Activated CD4-positive, alpha-beta T cell treated with anti-CD3 and anti-CD28 coated beads for 48 hours (primary cell): ENCODE measurements at regions not wholly inside any gene's neighbourhood (a gene's known extent, or its start where the extent isn't known, plus 50 kb on each side); places are given as distances from the start of the nearest gene placed in this dataset.

ENCODE experiments used
- DNase-seq: peaks from one replicate; pipeline ENCODE4 v3.0.0-alpha.2; 2020

- no peak for DNase-seq
These were observed 71.0 kb upstream of the PPARA start for GRCh38 chr22:46079093-46079860.

- DNase-seq: no peak
These were observed 70.2 kb upstream of the PPARA start for GRCh38 chr22:46079861-46080821.

- DNase-seq: no peak
These were observed 69.1 kb upstream of the PPARA start for GRCh38 chr22:46081036-46081830.

GRCh38 chr22:46081831-46082210 lies 68.5 kb upstream of the PPARA start:
- DNase-seq: no peak

GRCh38 chr22:46082633-46083032 lies 67.7 kb upstream of the PPARA start:
- no peak for DNase-seq

- DNase-seq: no peak
These were observed 66.7 kb upstream of the PPARA start for GRCh38 chr22:46083383-46084350.

- no peak for DNase-seq
These were observed 66.0 kb upstream of the PPARA start for GRCh38 chr22:46084376-46084775.

GRCh38 chr22:46084943-46085827 lies 65.1 kb upstream of the PPARA start:
- no peak for DNase-seq

GRCh38 chr22:46085828-46086576 lies 64.3 kb upstream of the PPARA start:
- DNase-seq: no peak

- DNase-seq: no peak
These were observed 63.6 kb upstream of the PPARA start for GRCh38 chr22:46086577-46087335.

GRCh38 chr22:46087336-46087690 lies 63.0 kb upstream of the PPARA start:
- DNase-seq: no peak

GRCh38 chr22:46087816-46088277 lies 62.5 kb upstream of the PPARA start:
- no peak for DNase-seq

- DNase-seq: no peak
These were observed 61.6 kb upstream of the PPARA start for GRCh38 chr22:46088541-46089311.

- DNase-seq: no peak
These were observed 60.8 kb upstream of the PPARA start for GRCh38 chr22:46089426-46090035.

GRCh38 chr22:46090036-46090591 lies 60.2 kb upstream of the PPARA start:
- DNase-seq: no peak

- DNase-seq: no peak
These were observed 59.6 kb upstream of the PPARA start for GRCh38 chr22:46090631-46091201.

- no peak for DNase-seq
These were observed 58.9 kb upstream of the PPARA start for GRCh38 chr22:46091277-46091977.
